GM04504 (cell line): ENCODE measurements at regions not wholly inside any gene's neighbourhood (a gene's known extent, or its start where the extent isn't known, plus 50 kb on each side); places are given as distances from the start of the nearest gene placed in this dataset.

ENCODE experiments used
- DNase-seq: peaks from one replicate; pipeline ENCODE4 v3.0.0-alpha.2; 2012; ENCODE audit warnings: low read depth

GRCh38 chr1:90650401-90650800 is 66.7 kb downstream of the BARHL2 start:
- no peak for DNase-seq

DNA sequence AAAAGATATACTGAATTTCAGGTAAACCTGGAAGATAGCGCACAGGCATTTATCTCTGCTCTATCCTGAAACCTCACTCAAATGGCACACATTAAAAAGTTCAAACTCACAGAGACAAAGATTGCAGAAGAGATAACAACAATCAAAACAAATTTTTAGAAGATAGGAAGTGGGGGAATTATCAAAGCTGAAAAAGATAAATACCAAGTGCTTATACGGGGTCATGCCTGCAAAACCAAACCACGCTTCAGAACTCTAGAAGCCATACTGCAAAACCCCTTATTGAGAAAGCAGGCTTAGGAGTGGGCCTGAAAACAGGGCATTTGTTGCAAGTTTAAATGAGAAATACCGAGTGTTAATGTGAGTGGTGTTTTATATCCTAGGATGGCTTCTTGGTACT is 76.8 kb downstream of the BARHL2 start:
- no peak for DNase-seq

DNA sequence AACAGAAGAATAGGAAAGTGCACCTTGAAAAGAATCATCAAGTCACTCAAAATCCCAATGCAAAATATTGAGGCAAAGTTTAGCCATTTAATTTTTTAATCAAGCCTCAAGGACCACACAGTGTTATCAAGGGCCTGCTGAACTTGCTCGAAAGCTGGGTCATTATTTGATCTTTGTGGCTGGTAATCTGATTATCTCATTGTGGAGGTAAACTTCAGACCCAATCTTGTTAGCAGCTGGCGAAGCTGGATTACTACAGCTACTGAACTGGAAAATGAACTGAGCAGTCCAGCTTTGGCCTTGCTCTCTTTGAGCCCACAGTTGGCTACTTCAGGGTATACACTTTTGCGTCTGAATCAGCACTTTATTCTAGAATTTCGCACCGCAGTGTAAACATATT is 94.4 kb downstream of the BARHL2 start:
- DNase-seq, result no peak

- no peak for DNase-seq
Measured at GRCh38 chr1:90621986-90622385, 95.1 kb downstream of the BARHL2 start.

- DNase-seq, result no peak
Measured at GRCh38 chr1:90616395-90616794, 100.7 kb downstream of the BARHL2 start.

DNA sequence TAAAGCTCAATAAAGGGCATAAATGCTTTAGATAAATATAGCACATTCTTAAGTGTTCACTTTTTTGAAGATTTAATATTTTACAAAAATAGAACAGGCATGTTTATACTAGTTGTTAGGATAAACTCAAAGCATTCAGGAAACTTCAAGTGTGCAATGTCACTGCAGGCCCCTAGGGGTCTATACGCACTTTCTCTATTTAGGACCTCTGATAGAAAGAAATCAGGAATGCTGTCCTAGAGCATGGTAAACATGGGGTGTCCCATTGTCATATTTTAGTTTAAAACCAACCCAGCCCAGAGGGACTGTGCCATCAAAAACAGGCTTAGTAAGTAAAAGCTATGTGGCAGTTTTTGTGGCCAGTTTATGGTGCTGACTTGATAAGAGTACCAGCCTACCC is 102.2 kb downstream of the BARHL2 start:
- no peak for DNase-seq

DNA sequence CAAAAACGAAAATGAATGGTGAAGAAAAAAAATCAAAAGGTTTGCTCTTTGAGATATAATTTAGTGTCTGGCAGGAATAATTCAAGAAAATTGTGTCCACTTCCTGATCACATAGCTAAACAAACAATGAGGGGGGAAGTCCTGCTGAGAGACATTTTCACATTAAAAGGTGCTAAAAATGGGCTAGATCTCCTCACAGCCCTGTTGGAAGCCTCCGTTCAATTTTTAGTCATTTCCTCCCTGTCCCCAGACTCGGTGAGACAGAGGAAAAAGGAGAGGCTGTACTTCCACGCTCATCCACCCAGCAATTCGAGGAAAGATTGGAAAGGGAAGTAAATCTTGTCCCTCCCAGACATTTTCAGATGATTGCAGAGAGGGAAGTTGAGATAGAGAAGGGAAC is 103.7 kb downstream of the BARHL2 start:
- DNase-seq, result no peak

DNA sequence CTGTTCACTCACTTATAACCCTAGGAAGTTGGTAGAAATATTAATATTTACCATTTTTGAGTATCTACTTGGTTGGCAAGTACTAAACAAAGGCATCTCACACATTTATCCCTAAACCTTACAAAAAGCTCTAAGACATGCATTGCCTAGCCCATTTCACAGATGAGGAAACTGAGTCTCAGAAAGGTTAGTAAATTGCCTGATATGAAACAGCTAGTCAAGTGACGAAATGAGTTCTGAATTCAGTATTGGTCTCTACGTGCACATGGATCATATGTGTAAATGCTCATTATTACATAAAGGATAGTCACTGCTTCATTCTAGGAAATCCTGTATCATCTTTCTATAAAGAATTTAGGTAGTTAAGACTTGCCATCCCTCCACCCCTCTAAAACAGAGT is 105.1 kb downstream of the BARHL2 start:
- no peak for DNase-seq

DNA sequence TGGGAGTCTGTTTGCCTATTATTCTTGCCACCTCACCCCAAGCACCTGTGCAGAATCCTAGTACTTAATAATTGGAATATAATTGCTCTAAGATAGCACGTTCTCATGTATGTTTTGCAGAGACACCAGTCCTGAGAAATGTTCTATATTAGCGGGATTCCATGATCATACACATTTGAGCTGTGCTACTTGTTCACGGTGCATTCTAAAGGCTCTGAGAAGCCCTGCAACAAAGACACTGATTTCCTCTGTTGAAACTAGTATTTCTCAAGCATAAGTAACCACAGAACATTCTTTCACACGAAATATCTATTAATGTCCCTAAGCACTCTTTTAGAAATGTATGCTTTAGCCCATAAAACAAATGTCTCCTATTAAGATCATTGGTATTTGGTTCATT is 109.4 kb downstream of the BARHL2 start:
- DNase-seq, result no peak

DNA sequence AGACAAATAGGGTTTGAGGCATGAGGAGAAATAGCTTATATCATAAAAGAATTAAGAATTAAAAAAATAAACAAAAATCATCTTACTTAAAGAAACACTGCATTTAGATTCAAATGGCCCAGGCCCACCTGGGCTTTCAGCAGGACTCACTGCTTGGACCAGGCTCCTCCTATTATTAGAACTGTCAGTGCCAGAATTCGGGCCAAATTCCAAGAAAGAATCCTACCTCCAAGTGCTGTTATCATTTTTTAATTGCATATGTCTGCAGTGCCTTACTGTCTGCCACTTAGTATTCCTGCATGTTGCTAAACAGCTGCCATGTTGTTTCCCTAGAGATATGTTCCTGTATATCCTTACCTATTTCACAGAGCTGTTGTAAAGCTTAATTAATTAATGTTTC is 112.0 kb downstream of the BARHL2 start:
- no peak for DNase-seq

- no peak for DNase-seq
Measured at GRCh38 chr1:90593312-90593711, 123.8 kb downstream of the BARHL2 start.

- no peak for DNase-seq
Measured at GRCh38 chr1:90591970-90592356, 125.1 kb downstream of the BARHL2 start.

DNA sequence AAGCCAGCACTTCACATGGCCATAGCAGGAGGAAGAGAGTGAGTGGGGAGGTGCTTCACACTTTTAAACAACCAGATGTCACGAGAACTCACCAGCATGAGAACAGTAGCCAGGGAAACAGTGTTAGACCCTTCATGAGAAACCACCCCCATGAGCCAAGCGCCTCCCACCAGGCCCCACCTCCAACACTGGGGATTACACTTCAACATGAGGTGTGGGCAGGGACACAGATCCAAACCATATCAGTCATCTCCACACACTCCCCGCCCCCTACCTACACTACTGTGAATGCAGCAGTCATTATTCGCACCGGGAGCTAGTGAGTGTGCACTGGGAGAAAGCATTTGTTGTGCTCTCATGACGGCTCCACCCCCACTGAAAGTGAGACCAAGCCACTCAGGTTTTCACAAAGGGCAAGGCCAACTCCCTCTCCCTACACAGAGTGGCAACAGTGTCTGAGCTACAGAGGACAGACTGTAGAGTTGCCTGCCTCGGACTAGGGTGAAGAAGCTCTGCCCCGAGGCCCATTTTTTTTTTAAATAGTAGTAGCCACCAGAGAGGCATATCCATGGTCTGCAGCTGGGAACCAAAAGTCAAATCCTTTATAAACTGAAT is 125.6 kb downstream of the BARHL2 start:
- DNase-seq, result no peak

DNA sequence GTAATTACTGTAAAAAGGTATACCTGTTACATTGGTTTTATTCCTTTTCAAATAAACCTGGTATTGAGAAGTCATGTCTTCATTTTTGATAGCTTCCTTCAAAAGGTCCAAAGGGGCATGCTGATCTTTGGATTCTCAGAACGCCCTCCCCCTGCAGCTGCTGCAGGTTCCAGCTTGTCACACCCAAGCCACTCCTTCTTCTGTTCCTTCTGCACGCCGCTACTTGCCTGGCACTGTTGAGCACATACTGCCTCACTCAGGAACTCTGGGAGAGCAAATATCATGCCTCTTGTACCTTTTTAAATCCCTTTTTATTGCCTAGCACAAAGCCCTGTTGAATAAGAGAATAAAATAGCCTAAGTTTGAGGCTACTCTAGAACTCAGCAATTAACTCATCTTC is 136.9 kb downstream of the BARHL2 start:
- no peak for DNase-seq

DNA sequence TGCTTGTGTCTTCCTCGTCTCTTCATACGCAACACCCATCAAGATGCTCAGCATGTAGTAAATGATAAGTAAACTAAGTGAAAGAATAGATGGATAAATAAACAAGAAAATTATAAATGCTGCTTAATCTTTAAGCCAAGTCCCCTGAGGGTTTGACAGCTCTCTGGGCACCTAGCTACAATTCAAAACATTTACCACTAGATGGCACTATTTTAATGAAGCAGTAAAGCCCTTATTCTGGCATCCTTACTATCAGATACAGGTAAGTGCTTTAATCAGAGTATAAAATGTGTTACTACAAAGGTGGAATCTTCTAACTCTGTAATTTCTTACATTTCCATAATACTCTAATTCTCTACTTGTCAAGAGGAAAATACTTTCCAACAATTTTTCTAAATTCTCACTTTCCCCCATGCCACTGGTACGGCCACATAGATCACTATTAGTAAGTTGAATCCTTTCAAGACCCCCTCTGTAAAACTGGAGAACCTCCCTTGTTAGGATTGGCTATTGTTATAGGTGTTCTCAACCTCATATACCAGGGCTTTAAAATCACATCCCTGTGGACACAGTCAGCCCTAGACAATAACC is 137.8 kb downstream of the BARHL2 start:
- DNase-seq, result peak; percentile 9

GRCh38 chr1:90574692-90575370 is 142.3 kb downstream of the BARHL2 start:
- DNase-seq, result no peak

DNA sequence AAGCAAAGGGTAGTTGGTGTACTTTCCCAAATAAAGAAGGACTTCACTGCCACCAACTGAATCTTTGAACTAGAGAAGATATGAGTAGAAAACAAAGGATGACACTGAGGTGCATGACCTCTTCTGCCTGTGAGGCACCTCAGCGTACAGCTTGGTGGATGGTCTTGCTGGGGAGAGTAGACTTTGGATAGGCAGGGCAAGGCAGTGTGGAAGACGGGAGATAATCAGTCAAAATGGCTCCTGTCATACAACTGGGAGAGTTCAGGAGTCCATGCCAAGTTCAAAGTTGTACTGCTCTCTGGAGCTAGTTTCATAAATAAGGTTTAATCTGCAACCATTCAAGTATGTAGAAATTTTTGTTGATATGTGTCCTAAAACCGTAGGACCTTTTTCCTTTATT is 143.4 kb downstream of the BARHL2 start:
- no peak for DNase-seq

DNA sequence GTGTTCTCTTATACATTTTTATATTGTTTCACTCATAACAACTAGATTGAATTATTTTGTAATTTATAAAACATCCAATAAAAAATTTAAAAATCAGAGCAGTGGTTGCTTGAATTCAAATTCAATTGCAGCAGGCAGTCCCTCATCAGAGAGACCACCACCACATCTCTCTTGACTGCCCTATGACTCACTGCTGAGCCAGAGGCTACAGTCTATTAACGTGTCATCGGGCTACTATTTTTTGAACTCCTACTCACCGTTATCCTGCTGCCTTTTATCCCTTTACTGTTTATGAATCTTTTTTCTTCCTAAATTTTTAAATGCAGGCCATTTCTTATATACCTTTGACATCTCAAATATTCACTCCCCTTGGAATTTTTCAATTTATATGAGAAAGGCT is 144.7 kb downstream of the BARHL2 start:
- DNase-seq, result no peak

GRCh38 chr1:90568436-90568835 is 148.7 kb downstream of the BARHL2 start:
- no peak for DNase-seq

- no peak for DNase-seq
Measured at GRCh38 chr1:90564164-90564563, 152.9 kb downstream of the BARHL2 start.

DNA sequence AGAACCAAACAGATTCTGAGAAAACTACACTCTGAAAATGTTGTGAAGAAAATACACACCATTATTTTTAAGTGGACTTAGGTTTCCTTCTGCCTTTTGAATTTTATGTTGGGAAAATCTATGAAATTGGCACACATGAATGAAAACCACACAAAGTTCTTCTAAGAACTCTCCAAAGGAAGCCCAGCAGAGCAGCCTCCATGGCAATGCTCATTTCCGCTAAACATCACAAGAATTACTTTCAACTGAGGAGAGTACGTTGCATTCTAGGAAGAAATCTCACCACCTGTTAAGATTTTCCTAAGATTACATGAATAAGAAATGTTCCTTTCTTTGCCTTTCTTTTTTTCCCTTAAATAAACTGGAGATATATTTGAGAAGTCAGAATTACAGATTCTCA is 154.2 kb downstream of the BARHL2 start:
- no peak for DNase-seq

GRCh38 chr1:90561911-90562310 is 155.2 kb downstream of the BARHL2 start:
- no peak for DNase-seq

GRCh38 chr1:90561103-90561783 is 155.9 kb downstream of the BARHL2 start:
- DNase-seq, result no peak
